PC-3 (cell line): ENCODE measurements at regions not wholly inside any gene's neighbourhood (a gene's known extent, or its start where the extent isn't known, plus 50 kb on each side); places are given as distances from the start of the nearest gene placed in this dataset.

ENCODE experiments used
- ATAC-seq: fragments of 200-7000 bp; cut with Tn5 transposase; 2 replicates; pipeline ENCODE4 v1.9.1; 2020; ENCODE audit warnings: mild to moderate bottlenecking, moderate library complexity
- BruUV-seq: library from RNA; stranded (reverse); fragments of 400-500 nt; replicated peaks from 2 replicates; lab custom pipeline; 2021; lab: Mats Ljungman, UMichigan
- CTCF ChIA-PET: fragments of 300-600 bp; sonication (Branson Sonifier 250); formaldehyde crosslinking; loops from one replicate; lab custom pipeline; 2022; ENCODE audit warnings: antibody characterized with exemption; lab: Charles Lee
- POLR2A ChIA-PET: fragments of 300-600 bp; sonication (Branson Sonifier 250); formaldehyde crosslinking; loops from one replicate; lab custom pipeline; 2022; ENCODE audit warnings: antibody characterized with exemption; ENCODE audit not compliant: unreplicated experiment; lab: Charles Lee
- DNase-seq: peaks from one replicate; pipeline ENCODE4 v3.0.0-alpha.2; 2015
- H2AFZ ChIP-seq: fragments of 300-600 bp; sonication (generic); 2 replicates; pipeline ENCODE4 v1.6.0; 2016; ENCODE audit warnings: antibody characterized with exemption, low read length
- H3F3A ChIP-seq: fragments of 300-600 bp; sonication (generic); one replicate; pipeline ENCODE4 v1.6.0; 2017; ENCODE audit warnings: antibody characterized with exemption, low read length, control low read depth, mild to moderate bottlenecking; ENCODE audit not compliant: unreplicated experiment
- H3K27ac ChIP-seq: fragments of 300-600 bp; sonication (generic); 2 replicates; pipeline ENCODE4 v1.5.1; 2016; ENCODE audit warnings: mild to moderate bottlenecking, low read length
- H3K27me3 ChIP-seq: fragments of 300-600 bp; sonication (generic); 2 replicates; pipeline ENCODE4 v1.6.1; 2016; ENCODE audit warnings: low read length, mixed read lengths
- H3K36me3 ChIP-seq: fragments of 300-600 bp; sonication (generic); 2 replicates; pipeline ENCODE4 v1.6.1; 2016; ENCODE audit warnings: low read depth, mixed run types, low read length, mixed read lengths
- H3K4me1 ChIP-seq: fragments of 300-600 bp; sonication (generic); 2 replicates; pipeline ENCODE4 v1.5.1; 2016; ENCODE audit warnings: low read length; ENCODE audit not compliant: insufficient read depth
- H3K4me2 ChIP-seq: fragments of 300-600 bp; sonication (generic); 2 replicates; pipeline ENCODE4 v1.6.0; 2016; ENCODE audit warnings: low read length
- H3K4me3 ChIP-seq: fragments of 300-600 bp; sonication (generic); 2 replicates; pipeline ENCODE4 v1.5.1; 2016; ENCODE audit warnings: mild to moderate bottlenecking, low read length, mixed read lengths
- H3K79me2 ChIP-seq: fragments of 300-600 bp; sonication (generic); 2 replicates; pipeline ENCODE4 v1.6.1; 2017; ENCODE audit warnings: low read length, mixed read lengths
- H3K9ac ChIP-seq: fragments of 300-600 bp; sonication (generic); 2 replicates; pipeline ENCODE4 v1.6.0; 2016; ENCODE audit warnings: mild to moderate bottlenecking, low read length
- H3K9me2 ChIP-seq: fragments of 300-600 bp; sonication (generic); replicated peaks from 2 replicates; pipeline ENCODE4 v1.6.1; 2016; ENCODE audit warnings: mixed run types, low read length, mixed read lengths
- H3K9me3 ChIP-seq: fragments of 300-600 bp; sonication (generic); 2 replicates; pipeline ENCODE4 v1.6.1; 2016; ENCODE audit warnings: low read length, mixed read lengths
- H4K20me1 ChIP-seq: fragments of 300-600 bp; sonication (generic); 2 replicates; pipeline ENCODE4 v1.6.1; 2016; ENCODE audit warnings: low read length, mixed read lengths
- EZH2 ChIP-seq: fragments of 300-600 bp; sonication (generic); IDR thresholded peaks from one replicate; pipeline ENCODE4 v1.6.1; 2017; ENCODE audit warnings: antibody characterized with exemption, mild to moderate bottlenecking, low read length; ENCODE audit not compliant: unreplicated experiment
- EZH2phosphoT487 ChIP-seq: fragments of 300-600 bp; sonication (generic); IDR thresholded peaks from 2 replicates; pipeline ENCODE4 v1.6.1; 2018; ENCODE audit warnings: mild to moderate bottlenecking, antibody characterized with exemption, low read length, borderline replicate concordance
- intact Hi-C: fragments of 100-400 bp; cut with micrococcal nuclease; formaldehyde crosslinking; loops from 2 replicates; pipeline ENCODE4 v1.9.0; 2023
- TF ChIP-seq, protein P1 (sequence below): fragments of 300-600 bp; sonication (generic); conservative IDR thresholded peaks from 2 replicates; pipeline ENCODE4 v1.5.1; 2017; ENCODE audit warnings: antibody characterized with exemption, low read depth, mild to moderate bottlenecking, low read length

DNA sequence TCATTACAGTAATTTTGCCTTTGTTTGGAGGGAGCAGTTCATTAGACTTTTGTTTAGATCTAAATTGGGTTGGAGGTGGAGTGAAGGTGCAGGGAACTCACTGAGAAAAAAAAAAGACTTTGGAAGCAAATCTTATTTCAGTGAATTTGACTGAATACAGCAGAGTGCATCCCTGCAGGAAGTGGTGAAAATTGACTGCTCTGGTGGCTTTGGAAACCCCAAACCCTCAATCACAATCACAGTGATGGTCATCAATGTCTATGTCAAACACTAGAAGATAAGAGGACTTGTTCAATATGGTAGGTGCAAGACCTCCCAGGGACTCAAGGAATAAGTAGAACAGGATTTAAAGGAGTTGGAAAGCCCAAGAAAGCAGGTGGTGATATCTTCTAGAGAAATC lies 76.0 kb upstream of the RASA1 start:
- H3K79me2 ChIP-seq: no peaks in the 10 kb centered on the region
- no peak overlapping the region for H3K9ac ChIP-seq
- BruUV-seq: no TSS peak
- H3K4me2 ChIP-seq: no peak overlapping the region
- H3K9me3 ChIP-seq: no peaks in the 10 kb centered on the region
- TF ChIP-seq, protein P1, sequence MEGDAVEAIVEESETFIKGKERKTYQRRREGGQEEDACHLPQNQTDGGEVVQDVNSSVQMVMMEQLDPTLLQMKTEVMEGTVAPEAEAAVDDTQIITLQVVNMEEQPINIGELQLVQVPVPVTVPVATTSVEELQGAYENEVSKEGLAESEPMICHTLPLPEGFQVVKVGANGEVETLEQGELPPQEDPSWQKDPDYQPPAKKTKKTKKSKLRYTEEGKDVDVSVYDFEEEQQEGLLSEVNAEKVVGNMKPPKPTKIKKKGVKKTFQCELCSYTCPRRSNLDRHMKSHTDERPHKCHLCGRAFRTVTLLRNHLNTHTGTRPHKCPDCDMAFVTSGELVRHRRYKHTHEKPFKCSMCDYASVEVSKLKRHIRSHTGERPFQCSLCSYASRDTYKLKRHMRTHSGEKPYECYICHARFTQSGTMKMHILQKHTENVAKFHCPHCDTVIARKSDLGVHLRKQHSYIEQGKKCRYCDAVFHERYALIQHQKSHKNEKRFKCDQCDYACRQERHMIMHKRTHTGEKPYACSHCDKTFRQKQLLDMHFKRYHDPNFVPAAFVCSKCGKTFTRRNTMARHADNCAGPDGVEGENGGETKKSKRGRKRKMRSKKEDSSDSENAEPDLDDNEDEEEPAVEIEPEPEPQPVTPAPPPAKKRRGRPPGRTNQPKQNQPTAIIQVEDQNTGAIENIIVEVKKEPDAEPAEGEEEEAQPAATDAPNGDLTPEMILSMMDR: no peak
- TF ChIP-seq EZH2phosphoT487 (no peak), EZH2 (no peak)
- peaks cover 44% of the 10 kb centered on the region for H3K4me1 ChIP-seq
- POLR2A ChIA-PET: no interaction called here
- H3F3A ChIP-seq: no peaks in the 10 kb centered on the region
- no peak for ATAC-seq
- H3K27ac ChIP-seq: no peak overlapping the region
- DNase-seq: no peak
- no peaks in the 10 kb centered on the region for H3K9me2 ChIP-seq
- no peak overlapping the region for H2AFZ ChIP-seq
- H3K27me3 ChIP-seq: no peaks in the 10 kb centered on the region
- no peaks in the 10 kb centered on the region for H4K20me1 ChIP-seq
- intact Hi-C loops: loop anchor here (5.0 kb wide), 1 partner anchor 119 kb away; no protein-coding TSS in a partner anchor
- H3K4me3 ChIP-seq: no peak overlapping the region
- no peaks in the 10 kb centered on the region for H3K36me3 ChIP-seq
- CTCF ChIA-PET: no interaction called here

DNA sequence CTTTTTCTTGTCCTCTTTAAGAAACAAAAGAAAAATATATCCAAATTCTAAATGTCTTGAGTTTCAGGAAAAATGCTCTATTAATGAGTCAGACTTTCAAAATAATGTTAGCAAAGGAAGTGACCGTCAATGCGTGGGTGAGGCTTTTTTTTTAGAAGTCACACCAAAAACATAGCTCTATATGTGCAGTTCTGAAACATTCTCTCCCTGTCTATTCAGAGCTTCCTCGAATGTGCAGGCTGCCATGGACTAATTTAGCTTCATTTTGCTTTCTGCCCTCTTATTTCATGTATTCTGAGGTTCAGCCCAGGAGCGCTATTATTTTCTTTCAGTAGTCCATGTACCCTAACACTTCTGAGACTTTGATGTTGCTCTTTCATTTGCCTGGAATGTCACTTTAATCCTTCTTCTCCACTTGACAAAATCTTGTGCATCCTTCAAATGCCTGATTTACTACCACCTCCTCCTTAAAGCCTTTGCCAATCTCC lies 72.5 kb upstream of the RASA1 start:
- DNase-seq: peak; percentile 68

More for the DNA sequence above, 72.5 kb upstream of the RASA1 start:
- Histone ChIP-seq H3K27ac (peak overlapping the region; percentile 24), H3K9me2 (no peaks in the 10 kb centered on the region), H3K9ac (no peak overlapping the region), H3K36me3 (no peaks in the 10 kb centered on the region), H3K79me2 (no peaks in the 10 kb centered on the region), H3K4me1 (peaks cover 31% of the 10 kb centered on the region), H3K4me3 (peak overlapping the region; percentile 3; the same call in 1 of the 2 replicates), H2AFZ (peak overlapping the region; percentile 56), H3K27me3 (no peaks in the 10 kb centered on the region), H3F3A (no peaks in the 10 kb centered on the region), H3K9me3 (no peaks in the 10 kb centered on the region), H3K4me2 (peak overlapping the region; percentile 52), H4K20me1 (no peaks in the 10 kb centered on the region)
- no peak for TF ChIP-seq EZH2phosphoT487
- TF ChIP-seq EZH2: no peak
- TF ChIP-seq, protein P1: no peak
- peak; percentile 78 for ATAC-seq
- POLR2A ChIA-PET: interaction anchor here (0.5 to 0.7 kb wide), 4 partner anchors 72 to 120 kb away, joined by 6 to 13 read pairs (median 9); partner anchors contain the start of gene RASA1
- CTCF ChIA-PET: no interaction called here
- BruUV-seq: no TSS peak
- intact Hi-C loops: loop anchor here (5.0 kb wide), 1 partner anchor 72 kb away; the partner anchor contains the start of gene RASA1
